ENCODE measurements at regions not wholly inside any gene's neighbourhood (a gene's known extent, or its start where the extent isn't known, plus 50 kb on each side); places are given as distances from the start of the nearest gene placed in this dataset.

- no peak overlapping the region for H3K4me3 ChIP-seq (ENCODE audit: low read depth, low read length)
- no peak for DNase-seq (ENCODE audit: low read depth)
These were observed 174.0 kb downstream of the IRX2 start for GRCh38 chr5:2577312-2578036.

- no peak for DNase-seq (ENCODE audit: low read depth)
- no peak overlapping the region for H3K4me3 ChIP-seq (ENCODE audit: low read depth, low read length)
These were observed 174.7 kb downstream of the IRX2 start for GRCh38 chr5:2576823-2577222.

- DNase-seq (ENCODE audit: low read depth), result no peak
- H3K4me3 ChIP-seq (ENCODE audit: low read depth, low read length), result no peak overlapping the region
These were observed 175.6 kb downstream of the IRX2 start for GRCh38 chr5:2575871-2576270.

GRCh38 chr5:2575292-2575691 lies 176.2 kb downstream of the IRX2 start:
- no peak for DNase-seq (ENCODE audit: low read depth)
- H3K4me3 ChIP-seq (ENCODE audit: low read depth, low read length), result no peak overlapping the region

GRCh38 chr5:2574155-2574554 lies 177.3 kb downstream of the IRX2 start:
- no peak overlapping the region for H3K4me3 ChIP-seq (ENCODE audit: low read depth, low read length)
- no peak for DNase-seq (ENCODE audit: low read depth)

- DNase-seq (ENCODE audit: low read depth), result no peak
- no peak overlapping the region for H3K4me3 ChIP-seq (ENCODE audit: low read depth, low read length)
These were observed 180.9 kb downstream of the IRX2 start for GRCh38 chr5:2570586-2570985.

- no peak for DNase-seq (ENCODE audit: low read depth)
- no peak overlapping the region for H3K4me3 ChIP-seq (ENCODE audit: low read depth, low read length)
These were observed 181.5 kb downstream of the IRX2 start for GRCh38 chr5:2569774-2570542.

- DNase-seq (ENCODE audit: low read depth), result no peak
These were observed 182.3 kb downstream of the IRX2 start for GRCh38 chr5:2569176-2569575.

GRCh38 chr5:2566284-2566683 lies 185.2 kb downstream of the IRX2 start:
- no peak for DNase-seq (ENCODE audit: low read depth)
- H3K4me3 ChIP-seq (ENCODE audit: low read depth, low read length), result no peak overlapping the region

More at GRCh38 chr5:2569176-2569575, 182.3 kb downstream of the IRX2 start:
- H3K4me3 ChIP-seq (ENCODE audit: low read depth, low read length), result no peak overlapping the region

GRCh38 chr5:2565147-2565546 lies 186.3 kb downstream of the IRX2 start:
- DNase-seq (ENCODE audit: low read depth), result no peak
- no peak overlapping the region for H3K4me3 ChIP-seq (ENCODE audit: low read depth, low read length)

- H3K4me3 ChIP-seq (ENCODE audit: low read depth, low read length), result no peak overlapping the region
- DNase-seq (ENCODE audit: low read depth), result no peak
These were observed 188.4 kb downstream of the IRX2 start for GRCh38 chr5:2563046-2563445.

- no peak overlapping the region for H3K4me3 ChIP-seq (ENCODE audit: low read depth, low read length)
- DNase-seq (ENCODE audit: low read depth), result no peak
These were observed 189.4 kb downstream of the IRX2 start for GRCh38 chr5:2562036-2562435.

GRCh38 chr5:2560435-2560834 lies 191.0 kb downstream of the IRX2 start:
- no peak overlapping the region for H3K4me3 ChIP-seq (ENCODE audit: low read depth, low read length)
- DNase-seq (ENCODE audit: low read depth), result no peak

- H3K4me3 ChIP-seq (ENCODE audit: low read depth, low read length), result no peak overlapping the region
- DNase-seq (ENCODE audit: low read depth), result no peak
These were observed 194.0 kb downstream of the IRX2 start for GRCh38 chr5:2557435-2557834.

- no peak for DNase-seq (ENCODE audit: low read depth)
- H3K4me3 ChIP-seq (ENCODE audit: low read depth, low read length), result no peak overlapping the region
These were observed 195.0 kb downstream of the IRX2 start for GRCh38 chr5:2556375-2556966.

- H3K4me3 ChIP-seq (ENCODE audit: low read depth, low read length), result no peak overlapping the region
- DNase-seq (ENCODE audit: low read depth), result no peak
These were observed 197.9 kb downstream of the IRX2 start for GRCh38 chr5:2553611-2554010.

GRCh38 chr5:2550509-2550908 lies 201.0 kb downstream of the IRX2 start:
- H3K4me3 ChIP-seq (ENCODE audit: low read depth, low read length), result no peak overlapping the region
- no peak for DNase-seq (ENCODE audit: low read depth)

GRCh38 chr5:2549900-2550299 lies 201.6 kb downstream of the IRX2 start:
- H3K4me3 ChIP-seq (ENCODE audit: low read depth, low read length), result no peak overlapping the region
- DNase-seq (ENCODE audit: low read depth), result no peak

GRCh38 chr5:2549354-2549753 lies 202.1 kb downstream of the IRX2 start:
- no peak for DNase-seq (ENCODE audit: low read depth)
- H3K4me3 ChIP-seq (ENCODE audit: low read depth, low read length), result no peak overlapping the region

GRCh38 chr5:2546938-2547337 lies 204.5 kb downstream of the IRX2 start:
- no peak for DNase-seq (ENCODE audit: low read depth)
- H3K4me3 ChIP-seq (ENCODE audit: low read depth, low read length), result no peak overlapping the region

- DNase-seq (ENCODE audit: low read depth), result no peak
- H3K4me3 ChIP-seq (ENCODE audit: low read depth, low read length), result no peak overlapping the region
These were observed 207.5 kb downstream of the IRX2 start for GRCh38 chr5:2544003-2544402.

Data from skeletal muscle cell (primary cell).